HEK293T (cell line): ENCODE measurements at regions not wholly inside any gene's neighbourhood (a gene's known extent, or its start where the extent isn't known, plus 50 kb on each side); places are given as distances from the start of the nearest gene placed in this dataset.
"Not testable (repeated sequence)": the region's sequence is repeated elsewhere in the genome, so short reads cannot be mapped to it uniquely, and the experiment has no call there.

Source experiments
- CTCF ChIA-PET: fragments of 350-600 bp; formaldehyde crosslinking; extraction: SDS; loops from one replicate; lab custom pipeline; 2021; ENCODE audit warnings: antibody characterized with exemption, inconsistent platforms; lab: Yijun Ruan, JAX
- POLR2A ChIA-PET: fragments of 350-600 bp; formaldehyde crosslinking; extraction: SDS; loops from one replicate; lab custom pipeline; 2020; ENCODE audit warnings: antibody characterized with exemption, inconsistent platforms; lab: Yijun Ruan, JAX
- DNase-seq: peaks from one replicate; pipeline ENCODE4 v3.0.0; 2012; ENCODE audit warnings: mixed read lengths; ENCODE audit errors: extremely low spot score
- ARNT ChIP-seq: fragments of 450-650 bp; IDR thresholded peaks from 2 replicates; pipeline ENCODE4 v1.6.1; 2017; ENCODE audit warnings: mild to moderate bottlenecking
- BHLHE40 ChIP-seq: fragments of 450-650 bp; IDR thresholded peaks from 2 replicates; pipeline ENCODE4 v1.6.1; 2016; ENCODE audit warnings: mild to moderate bottlenecking, moderate library complexity, borderline replicate concordance
- CTBP1 ChIP-seq: fragments of 450-650 bp; IDR thresholded peaks from 2 replicates; pipeline ENCODE4 v1.6.1; 2016; ENCODE audit warnings: borderline replicate concordance
- ELF4 ChIP-seq: fragments of 450-650 bp; IDR thresholded peaks from 2 replicates; pipeline ENCODE4 v1.6.1; 2017; ENCODE audit warnings: antibody characterized with exemption
- FOXA1 ChIP-seq: fragments of 450-650 bp; IDR thresholded peaks from 2 replicates; pipeline ENCODE4 v1.6.1; 2016; ENCODE audit warnings: mild to moderate bottlenecking
- FOXK2 ChIP-seq: fragments of 450-650 bp; IDR thresholded peaks from 2 replicates; pipeline ENCODE4 v1.6.1; 2016; ENCODE audit warnings: mild to moderate bottlenecking
- FOXM1 ChIP-seq: fragments of 450-650 bp; IDR thresholded peaks from 2 replicates; pipeline ENCODE4 v1.6.1; 2017; ENCODE audit warnings: mild to moderate bottlenecking, borderline replicate concordance
- HDGF ChIP-seq: fragments of 450-650 bp; IDR thresholded peaks from 2 replicates; pipeline ENCODE4 v1.6.1; 2017; ENCODE audit warnings: antibody characterized with exemption, borderline replicate concordance
- L3MBTL2 ChIP-seq: fragments of 450-650 bp; conservative IDR thresholded peaks from 2 replicates; pipeline ENCODE4 v1.6.1; 2016; ENCODE audit warnings: mild to moderate bottlenecking
- LEF1 ChIP-seq: fragments of 450-650 bp; IDR thresholded peaks from 2 replicates; pipeline ENCODE4 v1.6.1; 2017; ENCODE audit warnings: mild to moderate bottlenecking, borderline replicate concordance
- NFRKB ChIP-seq: fragments of 450-650 bp; IDR thresholded peaks from 2 replicates; pipeline ENCODE4 v1.6.1; 2016; ENCODE audit warnings: mild to moderate bottlenecking, moderate library complexity
- SP1 ChIP-seq: fragments of 450-650 bp; IDR thresholded peaks from 2 replicates; pipeline ENCODE4 v1.6.1; 2017
- SUZ12 ChIP-seq: fragments of 450-650 bp; IDR thresholded peaks from 2 replicates; pipeline ENCODE4 v1.6.1; 2016; ENCODE audit warnings: mild to moderate bottlenecking
- TARDBP ChIP-seq: fragments of 450-650 bp; IDR thresholded peaks from 2 replicates; pipeline ENCODE4 v1.6.1; 2016
- ZNF384 ChIP-seq: fragments of 450-650 bp; IDR thresholded peaks from 2 replicates; pipeline ENCODE4 v1.6.1; 2016
- TF ChIP-seq, protein P1 (sequence below): fragments of 450-650 bp; IDR thresholded peaks from 2 replicates; pipeline ENCODE4 v1.6.1; 2016

DNA sequence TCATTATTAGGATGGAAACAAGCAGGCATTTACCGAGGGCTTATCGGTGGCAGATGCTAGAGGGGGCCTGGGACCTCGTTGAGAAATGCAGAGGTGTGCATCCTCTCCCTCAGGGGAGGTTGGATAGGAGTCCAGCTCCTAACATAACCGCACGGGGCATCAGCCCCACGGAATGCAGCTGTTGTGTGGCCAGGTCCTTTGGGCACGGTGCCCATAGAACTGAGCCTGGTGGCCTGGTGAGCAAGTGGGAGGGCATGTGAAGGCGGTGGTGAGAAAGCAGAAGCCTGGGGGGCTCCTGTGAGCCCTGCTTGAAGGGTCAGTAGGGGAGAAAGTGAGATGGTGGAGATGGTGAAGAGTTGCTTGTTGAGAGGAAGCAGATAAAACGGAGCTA lies 143.7 kb downstream of the CDH26 start:
- CTCF ChIA-PET, result no interaction called here
- POLR2A ChIA-PET, result no interaction called here
- TF ChIP-seq ZNF384 (no peak), FOXM1 (no peak), NFRKB (no peak), SP1 (no peak), L3MBTL2 (no peak), FOXA1 (no peak), BHLHE40 (no peak), FOXK2 (no peak)

DNA sequence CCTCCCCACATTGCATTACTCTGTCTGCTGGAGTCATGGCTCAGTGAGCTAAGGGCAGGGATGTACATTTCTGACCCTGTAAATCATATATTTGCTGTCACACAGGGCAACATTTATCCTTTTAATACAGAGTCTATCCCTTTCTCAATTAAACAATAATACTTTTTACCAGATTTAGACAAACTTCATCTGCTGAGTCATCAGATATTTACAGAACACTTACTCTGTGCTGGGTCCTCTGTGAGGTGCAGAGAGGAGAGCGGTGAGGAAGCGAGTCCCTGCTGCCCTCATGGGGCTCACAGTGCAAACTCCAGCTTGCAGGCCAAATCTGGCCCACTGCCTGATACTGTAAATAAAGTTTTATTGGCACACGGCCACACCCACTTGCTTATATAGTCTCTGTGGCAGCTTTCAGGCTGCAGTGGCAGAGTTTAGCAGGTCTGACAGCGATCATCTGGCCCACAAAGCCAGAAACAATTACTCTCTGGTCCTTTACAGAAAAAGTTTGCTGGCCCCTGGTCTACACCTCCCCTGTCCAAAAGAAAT lies 144.5 kb downstream of the CDH26 start:
- ChIA-PET CTCF (no interaction called here), POLR2A (no interaction called here)
- DNase-seq, result no peak
- no peak for TF ChIP-seq FOXM1
- TF ChIP-seq, protein P1, sequence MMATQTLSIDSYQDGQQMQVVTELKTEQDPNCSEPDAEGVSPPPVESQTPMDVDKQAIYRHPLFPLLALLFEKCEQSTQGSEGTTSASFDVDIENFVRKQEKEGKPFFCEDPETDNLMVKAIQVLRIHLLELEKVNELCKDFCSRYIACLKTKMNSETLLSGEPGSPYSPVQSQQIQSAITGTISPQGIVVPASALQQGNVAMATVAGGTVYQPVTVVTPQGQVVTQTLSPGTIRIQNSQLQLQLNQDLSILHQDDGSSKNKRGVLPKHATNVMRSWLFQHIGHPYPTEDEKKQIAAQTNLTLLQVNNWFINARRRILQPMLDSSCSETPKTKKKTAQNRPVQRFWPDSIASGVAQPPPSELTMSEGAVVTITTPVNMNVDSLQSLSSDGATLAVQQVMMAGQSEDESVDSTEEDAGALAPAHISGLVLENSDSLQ, result peak; percentile 52

More for the DNA sequence above, 143.7 kb downstream of the CDH26 start:
- no peak for DNase-seq

DNA sequence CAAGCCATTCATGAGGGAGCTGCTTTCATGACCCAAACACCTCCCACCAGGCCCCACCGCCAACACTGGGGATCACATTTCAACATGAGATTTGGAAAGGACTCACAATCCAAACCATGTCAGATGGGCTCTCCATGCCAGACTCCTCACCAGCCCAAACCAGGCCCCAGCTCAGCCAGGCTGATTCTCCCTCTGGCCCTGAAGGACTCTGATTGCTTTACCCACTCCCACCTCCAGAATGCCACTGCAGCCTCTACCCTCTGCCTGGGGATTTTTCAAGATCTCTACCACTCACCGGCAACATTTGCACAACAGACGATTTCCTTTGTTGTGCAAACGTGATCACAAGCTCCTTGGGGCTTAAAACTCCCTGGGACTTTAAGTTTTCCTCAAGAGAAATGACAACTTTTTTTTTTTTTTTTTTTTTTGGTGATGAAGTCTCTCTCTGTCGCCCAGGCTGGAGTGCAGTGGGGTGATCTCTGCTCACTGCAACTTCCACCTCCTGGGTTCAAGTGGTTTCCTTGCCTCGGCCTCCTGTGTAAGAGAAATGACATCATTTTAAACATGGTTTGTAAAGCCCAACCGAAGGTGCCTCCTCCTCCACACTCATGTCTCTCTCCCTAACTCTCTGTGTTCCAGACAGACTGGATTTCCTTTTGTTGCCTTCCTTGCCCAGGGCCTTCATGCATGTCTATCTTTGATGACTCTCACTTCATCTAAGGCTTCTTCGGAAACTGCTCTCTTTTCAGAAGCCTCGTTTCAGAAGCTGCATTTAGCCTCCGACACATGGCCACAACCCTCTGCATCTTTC lies 147.0 kb downstream of the CDH26 start:
- POLR2A ChIA-PET, result no interaction called here
- DNase-seq, result no peak
- no peak for TF ChIP-seq ZNF384
- no peak for TF ChIP-seq ARNT
- CTCF ChIA-PET, result no interaction called here

DNA sequence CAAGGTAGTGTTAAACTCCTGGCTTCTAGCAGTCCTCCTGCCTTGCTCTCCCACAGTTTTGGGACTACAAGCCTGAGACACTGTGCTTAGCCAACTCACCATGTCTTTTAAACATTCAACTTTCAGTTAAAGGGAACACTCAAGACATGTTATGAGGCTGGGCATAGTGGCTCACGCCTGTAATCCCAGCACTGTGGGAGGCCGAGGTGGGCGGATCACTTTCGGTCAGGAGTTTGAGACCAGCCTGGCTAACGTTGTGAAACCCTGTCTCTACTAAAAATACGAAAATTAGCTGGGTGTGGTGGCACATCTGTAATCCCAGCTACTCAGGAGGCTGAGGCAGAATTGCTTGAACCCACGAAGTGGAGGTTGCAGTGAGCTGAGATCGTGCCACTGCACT lies 148.0 kb downstream of the CDH26 start:
- POLR2A ChIA-PET, DNase-seq, CTCF ChIA-PET: not testable (repeated sequence)

DNA sequence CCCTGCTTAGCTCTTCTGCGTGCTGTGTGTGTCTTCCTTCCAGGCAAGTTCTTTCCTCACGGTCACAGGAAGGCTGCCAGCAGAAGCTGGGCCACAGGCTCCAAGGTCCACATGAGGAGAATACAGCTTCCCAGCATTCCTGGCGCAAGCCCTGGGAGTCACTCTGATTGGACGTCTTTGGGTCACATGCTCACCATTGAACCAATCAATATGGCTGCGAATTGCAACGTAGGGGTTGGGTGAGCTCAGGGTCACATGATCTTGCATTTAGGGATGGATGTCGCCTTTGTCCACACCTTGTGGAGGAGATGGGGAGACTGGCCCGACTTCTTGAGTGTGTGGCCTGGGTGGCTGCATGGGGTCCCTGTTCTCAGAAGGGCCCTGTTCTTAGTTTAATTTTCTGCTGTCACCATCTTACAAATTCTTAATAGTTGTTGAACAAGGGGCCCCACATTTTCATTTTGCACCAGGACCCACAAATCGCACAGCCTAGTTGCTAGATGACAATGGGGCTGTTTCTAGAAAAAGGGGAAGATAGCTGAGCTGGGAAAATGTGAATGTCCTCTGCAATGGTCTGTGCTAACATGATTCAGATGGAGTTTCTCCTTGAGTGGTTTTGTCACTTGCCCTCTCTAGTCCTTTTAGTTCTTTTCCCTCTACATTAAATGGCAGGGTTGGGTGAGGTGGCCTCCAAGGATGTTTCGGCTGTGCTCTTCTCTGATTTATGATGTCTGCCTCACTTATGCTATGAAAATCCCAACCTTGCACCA lies 149.6 kb downstream of the CDH26 start:
- ChIA-PET CTCF (no interaction called here), POLR2A (no interaction called here)
- no peak for TF ChIP-seq TARDBP
- TF ChIP-seq L3MBTL2, result no peak
- no peak for TF ChIP-seq ZNF384
- no peak for TF ChIP-seq ARNT
- no peak for TF ChIP-seq BHLHE40
- TF ChIP-seq FOXA1, result no peak
- no peak for TF ChIP-seq HDGF
- no peak for TF ChIP-seq FOXK2
- TF ChIP-seq SP1, result no peak
- TF ChIP-seq SUZ12, result no peak
- TF ChIP-seq LEF1, result no peak
- TF ChIP-seq NFRKB, result no peak
- TF ChIP-seq CTBP1, result no peak
- TF ChIP-seq FOXM1, result no peak
- TF ChIP-seq, protein P1, result no peak
- no peak for TF ChIP-seq ELF4
- DNase-seq, result no peak

DNA sequence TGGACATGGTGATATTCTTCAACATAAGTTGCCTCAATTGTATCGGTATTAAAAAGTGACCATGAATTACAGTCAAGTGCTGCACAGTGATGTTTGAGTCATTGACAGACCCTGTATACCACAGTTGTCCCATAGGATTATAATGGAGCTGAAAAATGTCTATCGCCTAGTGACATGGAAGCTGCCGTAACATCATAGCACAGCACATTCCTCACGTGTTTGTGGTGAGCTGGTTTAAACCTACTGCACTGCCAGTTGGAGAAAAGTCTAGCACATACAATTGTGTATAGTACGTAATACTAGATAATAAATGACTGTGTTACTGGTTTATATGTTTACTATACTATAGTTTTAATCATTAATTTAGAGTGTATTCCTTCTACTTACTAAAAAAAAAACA lies 150.2 kb downstream of the CDH26 start:
- ChIA-PET CTCF (no interaction called here), POLR2A (no interaction called here)
- TF ChIP-seq CTBP1 (no peak), SUZ12 (no peak), L3MBTL2 (no peak), NFRKB (no peak), ELF4 (no peak), TARDBP (no peak), BHLHE40 (no peak), FOXK2 (no peak), ZNF384 (no peak), SP1 (no peak)
- TF ChIP-seq, protein P1, result no peak
- no peak for DNase-seq
